Brain microvascular endothelial cell (primary cell): ENCODE measurements at regions not wholly inside any gene's neighbourhood (a gene's known extent, or its start where the extent isn't known, plus 50 kb on each side); places are given as distances from the start of the nearest gene placed in this dataset.

ENCODE experiments used
- DNase-seq: peaks from one replicate; pipeline ENCODE4 v3.0.0-alpha.2; 2020
- H3K27ac ChIP-seq: fragments of 250-450 bp; sonication (Bioruptor Pico); 2 replicates; pipeline ENCODE4 v1.5.1; 2020; ENCODE audit warnings: mild to moderate bottlenecking, moderate library complexity
- H3K27me3 ChIP-seq: fragments of 250-450 bp; sonication (Bioruptor Pico); replicated peaks from 2 replicates; pipeline ENCODE4 v1.5.1; 2020; ENCODE audit warnings: mild to moderate bottlenecking
- H3K36me3 ChIP-seq: fragments of 250-450 bp; sonication (Bioruptor Pico); replicated peaks from 2 replicates; pipeline ENCODE4 v1.5.1; 2020; ENCODE audit warnings: mild to moderate bottlenecking
- H3K4me3 ChIP-seq: 2 replicates; pipeline ENCODE4 v1.5.1; 2011; ENCODE audit warnings: low read depth, mild to moderate bottlenecking, control low read depth, low read length, moderate library complexity
- in situ Hi-C: cut with HindIII; loops from 2 replicates; pipeline ENCODE4 v1.10.0; 2017; ENCODE audit warnings: low sequenced_read_pairs, low pct_ligation_motif_present
- TF ChIP-seq, protein P1 (sequence below): IDR thresholded peaks from 2 replicates; pipeline ENCODE4 v1.5.1; 2011; ENCODE audit warnings: low read depth, mild to moderate bottlenecking, moderate library complexity, low read length, control low read depth, inconsistent platforms; ENCODE audit errors: missing control alignments

DNA sequence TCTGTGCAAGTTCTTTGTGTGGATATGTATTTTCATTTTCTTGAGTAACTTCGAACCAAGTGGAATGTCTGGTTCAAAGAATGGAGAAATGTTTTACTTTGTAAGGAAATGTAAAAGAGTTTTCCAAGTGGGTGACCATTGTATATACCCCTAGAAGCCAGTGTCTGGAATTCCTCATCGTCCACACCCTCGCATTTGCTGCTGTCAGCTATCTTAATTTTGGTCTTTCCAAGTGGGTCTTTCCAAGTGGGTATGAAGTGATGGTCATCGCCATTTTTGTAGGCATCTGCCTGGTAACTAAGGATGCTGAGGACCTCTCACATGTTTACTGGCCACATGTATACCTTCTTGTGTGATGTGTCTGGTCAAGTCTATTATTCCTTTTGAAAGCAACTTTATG lies 547.5 kb downstream of the TBC1D22A start:
- Histone ChIP-seq H3K27me3 (no peaks in the 10 kb centered on the region), H3K27ac (no peak overlapping the region), H3K4me3 (no peak overlapping the region), H3K36me3 (no peaks in the 10 kb centered on the region)
- TF ChIP-seq, protein P1, sequence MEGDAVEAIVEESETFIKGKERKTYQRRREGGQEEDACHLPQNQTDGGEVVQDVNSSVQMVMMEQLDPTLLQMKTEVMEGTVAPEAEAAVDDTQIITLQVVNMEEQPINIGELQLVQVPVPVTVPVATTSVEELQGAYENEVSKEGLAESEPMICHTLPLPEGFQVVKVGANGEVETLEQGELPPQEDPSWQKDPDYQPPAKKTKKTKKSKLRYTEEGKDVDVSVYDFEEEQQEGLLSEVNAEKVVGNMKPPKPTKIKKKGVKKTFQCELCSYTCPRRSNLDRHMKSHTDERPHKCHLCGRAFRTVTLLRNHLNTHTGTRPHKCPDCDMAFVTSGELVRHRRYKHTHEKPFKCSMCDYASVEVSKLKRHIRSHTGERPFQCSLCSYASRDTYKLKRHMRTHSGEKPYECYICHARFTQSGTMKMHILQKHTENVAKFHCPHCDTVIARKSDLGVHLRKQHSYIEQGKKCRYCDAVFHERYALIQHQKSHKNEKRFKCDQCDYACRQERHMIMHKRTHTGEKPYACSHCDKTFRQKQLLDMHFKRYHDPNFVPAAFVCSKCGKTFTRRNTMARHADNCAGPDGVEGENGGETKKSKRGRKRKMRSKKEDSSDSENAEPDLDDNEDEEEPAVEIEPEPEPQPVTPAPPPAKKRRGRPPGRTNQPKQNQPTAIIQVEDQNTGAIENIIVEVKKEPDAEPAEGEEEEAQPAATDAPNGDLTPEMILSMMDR, result no peak
- DNase-seq, result no peak
- in situ Hi-C loops, result no loop called here

DNA sequence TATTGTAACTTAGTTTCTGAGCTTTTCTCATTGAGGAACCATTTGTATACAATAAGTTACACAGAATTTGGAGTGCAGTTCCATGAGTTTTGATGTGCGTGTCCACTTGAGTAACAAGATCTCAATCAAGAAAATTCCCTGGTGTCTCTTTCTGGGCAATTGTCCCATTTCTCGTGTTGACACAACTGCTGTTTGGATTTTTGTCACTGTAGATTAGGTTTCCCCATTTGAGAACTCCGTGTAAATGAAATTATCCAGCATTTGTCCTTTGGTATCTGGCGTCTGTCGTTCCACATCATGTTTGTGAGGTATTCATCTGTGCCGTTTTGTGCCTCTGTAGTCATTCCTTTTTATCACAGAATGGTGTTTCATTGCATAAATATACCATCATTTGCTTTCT lies 547.0 kb downstream of the TBC1D22A start:
- H3K4me3 ChIP-seq, result no peak overlapping the region
- no peak overlapping the region for H3K27ac ChIP-seq
- in situ Hi-C loops, result no loop called here
- TF ChIP-seq, protein P1, result no peak
- H3K36me3 ChIP-seq, result no peaks in the 10 kb centered on the region
- no peaks in the 10 kb centered on the region for H3K27me3 ChIP-seq
- DNase-seq, result no peak

DNA sequence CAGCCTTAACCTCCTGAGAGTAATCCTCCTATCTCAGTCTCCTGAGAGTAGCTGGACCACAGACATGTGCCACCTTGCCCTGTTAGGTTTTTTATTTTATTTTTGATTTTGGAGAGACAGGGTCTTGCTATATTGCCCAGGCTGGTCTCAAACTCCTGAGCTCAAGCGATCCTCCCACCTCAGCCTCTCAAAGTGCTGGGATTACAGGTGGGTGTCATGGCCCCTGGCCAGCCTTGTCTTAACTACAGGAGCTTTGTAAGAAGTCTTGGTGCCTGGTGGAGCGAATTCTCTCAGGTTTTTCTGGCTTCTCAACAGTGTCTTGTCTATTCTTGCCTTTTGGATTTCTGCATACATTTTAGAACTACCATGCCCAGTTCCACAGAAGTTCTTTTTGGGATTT lies 546.4 kb downstream of the TBC1D22A start:
- Histone ChIP-seq H3K27me3 (no peaks in the 10 kb centered on the region), H3K36me3 (no peaks in the 10 kb centered on the region), H3K4me3 (no peak overlapping the region), H3K27ac (no peak overlapping the region)
- no peak for DNase-seq
- in situ Hi-C loops, result no loop called here
- TF ChIP-seq, protein P1, result no peak

DNA sequence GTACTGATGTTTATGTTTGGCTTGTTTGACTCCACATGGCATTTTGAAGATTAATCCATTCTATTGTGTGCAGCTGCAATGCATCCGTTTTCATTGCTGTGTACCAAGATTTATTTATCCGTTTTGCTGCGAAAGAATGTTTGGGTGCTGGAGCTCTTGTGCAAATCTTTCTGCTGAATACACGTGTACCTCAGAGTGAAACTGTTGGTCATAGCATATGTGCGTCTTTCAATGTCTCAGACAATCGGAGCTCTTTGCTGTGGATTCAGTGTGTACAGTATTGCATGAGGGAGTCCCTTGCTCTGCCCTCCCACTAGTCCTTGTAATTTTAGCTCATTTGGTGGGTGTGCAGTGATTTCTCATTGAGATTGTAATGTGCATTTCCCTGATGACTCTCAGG lies 545.4 kb downstream of the TBC1D22A start:
- no peak overlapping the region for H3K4me3 ChIP-seq

DNA sequence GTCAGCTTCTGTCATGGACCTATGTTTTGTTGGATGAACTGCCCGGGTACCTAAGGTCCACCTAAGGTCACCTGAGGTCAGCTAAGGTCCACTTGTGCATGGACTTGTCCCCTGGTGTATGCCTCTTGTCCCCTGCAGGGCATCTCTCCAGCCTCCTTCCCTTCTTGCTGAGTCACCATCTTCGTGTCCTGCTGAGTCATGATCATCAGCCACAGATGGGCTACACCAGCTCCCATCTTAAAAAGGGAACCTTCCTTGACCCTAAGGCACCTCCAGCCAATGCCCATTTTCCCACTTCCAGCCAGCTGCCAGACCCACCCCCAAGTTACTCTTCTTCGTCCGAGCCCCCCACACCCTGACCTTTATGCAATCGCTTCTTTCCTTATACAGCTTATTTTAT lies 544.9 kb downstream of the TBC1D22A start:
- Histone ChIP-seq H3K27me3 (no peaks in the 10 kb centered on the region), H3K36me3 (no peaks in the 10 kb centered on the region), H3K27ac (no peak overlapping the region), H3K4me3 (no peak overlapping the region)
- no peak for DNase-seq
- in situ Hi-C loops, result no loop called here
- TF ChIP-seq, protein P1, result no peak

More for the DNA sequence above, 545.4 kb downstream of the TBC1D22A start:
- Histone ChIP-seq H3K36me3 (no peaks in the 10 kb centered on the region), H3K27me3 (no peaks in the 10 kb centered on the region), H3K27ac (no peak overlapping the region)
- in situ Hi-C loops, result no loop called here
- no peak for DNase-seq
- TF ChIP-seq, protein P1, result no peak

DNA sequence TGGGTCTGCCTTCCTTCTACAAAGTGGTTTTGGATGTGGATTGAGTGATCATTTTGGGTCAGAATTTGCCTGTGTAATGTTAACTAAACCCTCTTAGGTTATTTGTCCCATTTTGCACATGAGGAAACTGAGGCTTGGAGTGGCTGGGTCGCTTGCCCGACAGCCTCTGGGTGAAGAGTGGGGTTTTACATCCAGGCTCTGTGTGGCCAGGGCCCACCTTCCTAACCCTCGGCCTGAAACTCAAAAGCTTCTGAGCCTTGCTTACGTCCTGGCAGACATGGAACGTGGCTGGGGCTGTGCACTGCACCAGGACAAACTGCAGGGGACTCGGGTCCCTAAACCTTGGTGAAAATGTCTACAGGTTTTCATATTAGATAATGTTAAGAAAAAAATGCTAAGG lies 542.4 kb downstream of the TBC1D22A start:
- TF ChIP-seq, protein P1, result no peak
- H3K4me3 ChIP-seq, result no peak overlapping the region
- in situ Hi-C loops, result no loop called here
- H3K27me3 ChIP-seq, result no peaks in the 10 kb centered on the region
- H3K27ac ChIP-seq, result no peak overlapping the region
- DNase-seq, result no peak
- no peaks in the 10 kb centered on the region for H3K36me3 ChIP-seq
